HG03565 (cell line): ENCODE measurements at regions not wholly inside any gene's neighbourhood (a gene's known extent, or its start where the extent isn't known, plus 50 kb on each side); places are given as distances from the start of the nearest gene placed in this dataset.
A peak's percentile ranks its signal among the peaks of the same experiment; 100 is the strongest.

Source experiments
- ATAC-seq: cut with Tn5 transposase; IDR thresholded peaks from one replicate; pipeline ENCODE4 v1.9.1; 2021; ENCODE audit warnings: mild to moderate bottlenecking, moderate library complexity; ENCODE audit not compliant: unreplicated experiment

GRCh38 chr1:163257763-163258162 lies 55.0 kb upstream of the RGS5 start:
- ATAC-seq: no peak

GRCh38 chr1:163258181-163258580 lies 55.5 kb upstream of the RGS5 start:
- no peak for ATAC-seq

GRCh38 chr1:163263818-163264655 lies 57.7 kb upstream of the NUF2 start:
- ATAC-seq: peak; percentile 50

- no peak for ATAC-seq
These were observed 56.2 kb upstream of the NUF2 start for GRCh38 chr1:163265547-163265946.

GRCh38 chr1:163267962-163268361 lies 53.8 kb upstream of the NUF2 start:
- ATAC-seq: no peak

GRCh38 chr1:163271535-163271934 lies 50.2 kb upstream of the NUF2 start:
- no peak for ATAC-seq
